ENCODE measurements at regions not wholly inside any gene's neighbourhood (a gene's known extent, or its start where the extent isn't known, plus 50 kb on each side); places are given as distances from the start of the nearest gene placed in this dataset.

GRCh38 chr2:238750212-238750904 is 97.5 kb upstream of the TWIST2 start:
- TF ChIP-seq CTCF (IDR thresholded peaks at IDR 0.05) (no peak), POLR2A (IDR thresholded peaks at IDR 0.05; ENCODE audit: low read depth) (no peak)

Data from esophagus muscularis mucosa (tissue), 3 donors.